ENCODE measurements at regions not wholly inside any gene's neighbourhood (a gene's known extent, or its start where the extent isn't known, plus 50 kb on each side); places are given as distances from the start of the nearest gene placed in this dataset.
"Not testable (repeated sequence)": the region's sequence is repeated elsewhere in the genome, so short reads cannot be mapped to it uniquely, and the experiment has no call there.

DNA sequence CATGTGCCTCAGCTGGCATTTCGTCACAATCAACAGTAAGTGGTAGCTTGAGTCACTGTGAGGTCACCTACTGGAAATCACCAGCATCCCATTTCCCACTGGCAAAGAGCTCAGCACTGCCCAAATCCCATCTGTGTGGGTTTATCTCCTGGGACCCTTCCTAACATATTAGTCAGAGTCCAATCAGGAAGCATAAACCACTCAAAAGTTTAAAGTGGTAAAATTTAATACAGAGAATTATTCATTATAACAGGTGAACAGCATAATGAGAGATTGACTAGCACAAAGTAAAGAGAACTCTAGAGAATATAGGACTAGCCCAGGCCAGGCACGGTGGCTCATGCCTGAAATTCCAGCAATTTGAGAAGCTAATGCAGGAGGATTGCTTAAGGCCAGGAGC, 107.1 kb upstream of the TP53BP2 start:
- not testable (repeated sequence) for DNase-seq

- DNase-seq: not testable (repeated sequence)
These were observed 105.8 kb upstream of the TP53BP2 start for GRCh38 chr1:223951551-223951950.

- DNase-seq: not testable (repeated sequence)
These were observed 104.2 kb upstream of the TP53BP2 start for GRCh38 chr1:223949944-223950343.

DNA sequence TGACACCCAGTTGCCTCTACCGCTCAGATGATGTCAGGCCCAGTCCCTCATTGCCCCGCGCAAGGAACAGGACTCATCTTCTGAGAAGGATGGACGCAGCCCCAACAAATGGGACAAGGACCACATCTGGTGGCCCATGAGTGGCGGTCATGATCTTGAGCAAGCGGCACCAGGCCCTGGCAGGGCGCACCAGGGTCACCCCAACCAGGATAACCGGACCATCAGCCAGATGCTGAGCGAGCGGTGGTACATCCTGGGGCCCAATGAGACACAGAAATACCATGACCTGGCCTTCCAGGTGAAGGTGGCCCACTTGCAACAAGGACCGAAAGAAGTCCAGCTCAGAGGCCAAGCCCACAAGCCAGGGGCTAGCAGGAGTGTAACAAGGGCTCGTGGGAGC, 102.3 kb upstream of the TP53BP2 start:
- not testable (repeated sequence) for DNase-seq

GRCh38 chr1:223936592-223936991, 90.8 kb upstream of the TP53BP2 start:
- not testable (repeated sequence) for DNase-seq

DNA sequence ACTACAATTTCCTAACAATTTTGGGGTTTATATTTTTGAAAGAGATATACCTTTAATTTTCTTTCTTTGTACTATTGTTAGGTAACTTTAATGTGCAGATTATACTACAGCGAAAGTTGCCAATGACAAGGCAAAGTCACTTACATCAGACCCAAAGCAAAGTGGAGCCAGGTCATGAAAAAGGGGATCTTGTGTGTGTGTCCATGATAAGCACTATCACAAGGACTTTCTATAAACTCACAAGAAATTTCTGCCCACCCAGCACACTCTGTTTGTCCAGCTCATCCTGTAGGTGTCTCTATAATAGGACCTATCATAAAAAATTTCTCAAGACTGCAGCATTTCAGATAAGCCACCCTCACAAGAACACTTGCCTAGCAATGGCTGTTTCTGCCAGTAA, 85.7 kb upstream of the TP53BP2 start:
- not testable (repeated sequence) for DNase-seq

- DNase-seq: not testable (repeated sequence)
These were observed 75.1 kb upstream of the TP53BP2 start for GRCh38 chr1:223920805-223921204.

- DNase-seq: not testable (repeated sequence)
These were observed 69.7 kb upstream of the TP53BP2 start for GRCh38 chr1:223915476-223915875.

DNA sequence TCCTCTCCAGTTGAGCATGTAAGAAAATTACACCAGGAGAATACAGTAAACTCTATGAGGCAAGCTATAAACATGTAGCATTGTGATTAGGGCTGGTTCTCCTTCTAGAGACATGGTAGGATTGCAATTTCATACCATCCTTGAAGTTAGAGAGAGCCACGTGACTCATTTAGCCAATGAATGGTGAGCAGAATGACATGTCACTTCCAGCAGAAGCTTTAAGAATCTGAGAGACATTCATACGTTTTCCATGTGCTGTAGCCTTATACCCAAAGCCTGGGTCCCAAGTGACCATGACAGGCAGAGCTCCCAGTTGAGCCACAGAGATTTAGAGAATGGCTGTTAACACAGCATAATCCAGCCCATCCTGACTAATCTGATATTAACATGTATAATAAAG, 68.0 kb upstream of the TP53BP2 start:
- DNase-seq: not testable (repeated sequence)

- DNase-seq: not testable (repeated sequence)
These were observed 62.3 kb upstream of the TP53BP2 start for GRCh38 chr1:223907943-223908587.

GRCh38 chr1:223903221-223903620, 57.5 kb upstream of the TP53BP2 start:
- not testable (repeated sequence) for DNase-seq

DNA sequence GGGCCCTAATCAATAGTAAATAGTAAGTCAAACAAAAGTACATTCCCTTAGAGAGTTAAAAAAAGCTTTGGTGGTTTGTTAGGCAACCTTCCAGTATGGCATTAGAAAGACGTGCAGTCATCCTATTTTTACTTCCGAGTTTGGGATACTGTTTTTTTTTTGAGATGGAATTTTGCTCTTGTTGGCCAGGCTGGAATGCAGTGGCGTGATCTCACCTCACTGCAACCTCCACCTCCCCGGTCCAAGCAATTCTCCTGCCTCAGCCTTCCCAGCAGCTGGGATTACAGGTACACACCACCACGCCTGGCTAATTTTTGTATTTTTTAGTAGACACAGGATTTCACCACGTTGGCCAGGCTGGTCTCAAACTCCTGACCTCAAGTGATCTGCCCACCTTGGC, 54.0 kb upstream of the TP53BP2 start:
- not testable (repeated sequence) for DNase-seq

DNA sequence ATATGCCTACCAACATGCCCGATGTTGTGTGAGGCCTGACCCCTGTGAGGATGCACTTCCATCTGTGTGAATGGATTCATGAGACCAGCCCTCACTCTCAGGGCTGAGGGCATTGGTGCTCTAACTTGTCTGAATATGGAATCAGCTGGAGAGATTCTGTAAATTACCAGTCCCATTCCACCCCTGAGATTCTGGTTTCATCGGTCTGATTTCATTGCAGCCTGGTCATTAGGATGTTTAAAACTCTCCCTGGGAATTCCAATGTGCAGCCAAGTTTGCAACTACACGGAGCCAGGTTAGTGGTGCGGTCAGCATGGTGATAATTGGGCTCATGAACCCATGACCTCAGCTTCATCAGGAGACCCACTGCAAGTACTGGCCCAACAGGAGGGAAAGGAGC, 51.4 kb upstream of the TP53BP2 start:
- DNase-seq: not testable (repeated sequence)

GRCh38 chr1:223895950-223896349, 50.2 kb upstream of the TP53BP2 start:
- not testable (repeated sequence) for DNase-seq
